ENCODE measurements at regions not wholly inside any gene's neighbourhood (a gene's known extent, or its start where the extent isn't known, plus 50 kb on each side); places are given as distances from the start of the nearest gene placed in this dataset.

DNA sequence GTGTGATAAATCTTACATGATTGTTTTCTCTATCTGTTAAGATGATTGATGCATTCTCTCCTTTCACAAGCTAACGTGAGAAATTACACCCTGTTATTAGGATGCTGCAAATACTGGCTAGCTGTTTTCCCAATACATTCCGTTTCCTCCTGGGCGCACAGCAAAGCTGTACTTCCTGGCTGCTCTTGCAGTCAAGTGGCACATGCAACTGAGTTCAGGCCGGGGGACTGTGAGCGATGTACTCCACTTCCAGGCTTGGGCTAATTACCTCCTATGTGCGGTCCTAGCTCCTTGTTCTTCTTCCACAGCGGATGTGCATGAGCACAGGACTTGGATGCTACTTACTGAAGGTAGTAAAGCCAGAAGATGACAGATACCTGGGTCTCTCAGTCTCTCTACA, 234.9 kb upstream of the SESN3 start:
- DNase-seq: no peak

DNA sequence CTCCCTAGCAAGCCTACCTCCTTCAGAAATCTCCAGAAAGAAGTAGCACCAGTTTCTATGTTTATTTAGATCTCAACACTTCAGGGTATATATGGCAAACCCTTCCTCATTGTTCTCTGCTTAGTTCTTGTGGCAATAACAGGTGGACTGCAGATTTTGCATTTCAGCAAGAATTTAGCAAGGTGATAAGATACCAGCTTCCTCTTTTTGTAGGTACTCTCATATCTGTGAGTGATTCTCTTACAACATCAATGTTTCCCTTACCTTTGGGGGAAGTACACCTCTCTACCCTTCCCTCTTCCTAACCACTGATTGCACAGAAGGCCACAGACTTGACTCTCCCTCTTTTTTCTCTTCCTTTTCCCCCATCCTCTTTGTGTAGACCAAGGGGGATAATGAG, 230.9 kb upstream of the SESN3 start:
- DNase-seq: no peak

DNA sequence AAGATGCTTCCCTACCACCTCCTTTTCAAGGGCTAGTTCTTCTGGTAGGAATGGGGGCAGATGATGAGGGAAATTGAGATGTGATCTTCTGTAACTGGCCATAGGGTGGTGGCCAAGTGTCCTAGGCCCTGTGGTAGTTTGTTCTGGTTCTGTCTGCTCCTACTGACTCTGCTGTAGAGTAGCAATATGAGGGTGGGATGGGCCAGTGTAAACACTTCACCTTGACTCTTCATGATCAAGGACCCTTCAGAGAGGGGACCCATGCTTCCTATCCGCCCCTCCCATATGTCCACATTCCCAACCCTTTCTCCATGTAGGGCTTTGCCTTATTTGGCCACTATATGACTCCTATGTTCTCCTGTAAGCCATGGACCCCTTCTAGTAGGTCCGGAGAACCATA, 230.3 kb upstream of the SESN3 start:
- DNase-seq: no peak

DNA sequence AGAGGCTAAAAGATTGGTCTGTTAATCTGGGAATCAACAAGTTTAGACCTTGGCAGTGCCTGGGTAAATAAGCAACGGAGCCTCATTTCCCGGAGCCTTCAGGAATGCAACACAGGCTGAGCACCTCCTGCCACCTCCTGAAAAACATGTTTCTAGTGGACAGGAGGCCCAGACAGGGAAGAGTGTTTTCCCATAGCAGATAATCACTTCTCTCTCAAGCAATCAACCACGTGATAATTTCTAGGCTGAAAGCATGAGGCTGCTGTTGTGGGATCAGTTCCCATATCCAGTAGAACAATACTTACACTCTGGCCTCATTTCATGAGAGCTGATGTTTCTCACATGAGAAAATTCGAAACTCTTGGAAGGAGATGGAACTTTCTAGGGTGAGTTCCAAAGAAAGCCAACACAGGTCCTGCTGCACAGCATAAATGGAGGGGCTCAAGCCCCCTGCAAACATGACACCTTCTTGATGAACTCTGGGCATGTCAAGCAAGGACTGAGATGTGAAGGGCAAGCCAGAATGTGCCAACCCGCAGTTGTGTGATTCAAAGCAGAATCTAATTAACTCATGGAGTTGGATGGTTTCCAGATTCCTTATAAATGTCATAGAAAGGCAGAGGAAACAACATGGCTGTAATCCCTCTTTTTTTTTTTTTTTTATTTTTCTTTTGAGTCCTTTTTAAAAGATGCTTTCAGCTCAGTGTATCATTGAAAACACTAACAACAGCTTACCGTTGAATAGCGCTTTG, 228.5 kb upstream of the SESN3 start:
- DNase-seq: peak; percentile 35

DNA sequence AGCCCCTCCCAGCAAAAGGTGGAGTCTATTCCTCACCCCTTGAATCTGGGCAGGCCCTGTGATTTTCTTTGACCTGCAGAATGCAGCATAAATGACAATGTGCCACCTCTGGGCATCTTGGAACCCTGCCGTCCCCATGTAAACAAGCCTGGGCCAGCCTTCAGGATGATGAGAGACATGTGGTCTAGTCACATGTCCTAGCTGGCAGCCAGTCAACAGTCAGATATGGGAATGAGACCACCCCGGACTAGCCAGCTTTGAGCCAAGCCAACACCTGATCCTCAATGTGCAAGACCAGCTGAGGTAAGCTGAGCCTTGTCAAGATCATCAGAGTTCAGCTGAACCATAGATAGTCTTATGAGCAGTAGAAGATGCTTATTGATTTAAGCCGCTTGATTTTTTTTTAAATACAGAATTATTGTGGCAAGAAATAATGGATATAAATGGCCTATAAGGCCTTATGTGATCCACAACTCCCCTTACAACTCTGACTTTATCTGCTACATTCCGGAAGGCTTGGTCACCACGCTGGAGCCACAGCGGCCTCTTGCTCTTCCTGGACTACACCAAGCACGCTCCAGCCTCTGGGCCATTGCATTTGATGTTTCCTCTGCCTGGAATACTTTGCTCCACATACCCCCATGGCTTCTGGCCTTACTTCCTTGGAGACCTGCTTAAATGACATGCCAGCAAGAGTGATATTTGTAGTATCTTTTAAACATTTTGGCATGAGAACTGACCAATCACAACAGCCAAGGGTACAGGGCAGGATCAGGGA, 225.9 kb upstream of the SESN3 start:
- peak; percentile 48 for DNase-seq

DNA sequence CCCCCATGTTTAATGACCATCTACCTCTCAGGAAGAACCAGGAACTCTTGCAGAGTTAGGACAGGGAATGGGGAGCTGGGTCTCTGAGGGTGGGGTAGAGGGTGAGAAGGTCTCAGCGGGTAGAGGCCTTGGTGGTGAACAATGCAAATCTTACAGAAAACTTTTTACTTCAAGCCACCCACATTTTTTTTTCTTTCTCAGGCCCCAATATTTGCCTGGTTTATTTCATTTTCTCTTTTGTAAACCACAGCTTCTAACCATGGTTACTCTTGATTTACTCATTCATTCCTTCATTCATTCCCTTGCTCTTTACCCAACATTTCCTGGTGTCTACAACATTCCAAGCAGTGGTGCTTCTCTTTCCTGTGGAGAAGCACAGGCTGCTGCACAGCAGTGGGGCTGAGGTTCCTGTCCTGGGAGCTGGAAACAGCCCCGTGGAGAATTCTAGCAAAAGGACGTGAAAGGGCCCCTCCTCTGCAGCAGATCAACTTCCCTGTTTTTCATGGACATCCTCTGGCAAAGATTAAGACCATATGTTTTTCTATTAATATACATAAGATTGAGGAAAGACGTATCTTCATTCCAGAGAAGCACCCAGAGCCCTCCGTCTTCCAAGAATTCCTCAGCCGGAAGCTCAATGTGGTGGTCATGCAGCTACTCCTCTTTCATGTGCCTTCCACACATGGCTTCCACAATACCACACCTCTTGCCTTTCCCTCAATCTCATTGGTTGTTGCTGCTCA, 224.4 kb upstream of the SESN3 start:
- no peak for DNase-seq

DNA sequence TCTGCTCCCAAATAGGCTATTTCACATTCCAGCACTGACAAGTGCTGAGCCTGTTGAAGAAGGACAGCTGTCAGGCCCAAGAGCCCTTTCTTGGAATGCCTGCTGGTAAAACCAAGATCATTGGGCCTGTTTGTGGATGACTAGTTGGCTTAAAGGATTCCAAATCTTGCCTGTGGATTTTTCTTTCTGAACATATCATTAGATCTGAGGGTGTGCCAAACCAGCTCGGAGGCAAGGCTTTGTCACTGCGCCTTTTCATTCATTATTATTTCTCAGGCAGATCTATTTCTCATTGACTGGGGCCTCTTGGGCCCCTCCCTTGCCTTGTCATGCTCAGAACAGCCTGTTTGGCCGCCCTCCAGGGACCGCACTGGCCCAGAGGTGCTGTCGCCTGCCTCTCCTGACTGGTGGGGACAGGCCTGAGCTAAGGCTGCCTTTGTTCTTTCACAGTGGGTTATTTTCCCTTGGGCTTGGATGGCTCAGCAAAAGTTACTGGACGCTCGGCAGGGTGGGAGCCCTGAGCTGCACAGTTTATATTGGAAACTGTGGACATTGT, 222.7 kb upstream of the SESN3 start:
- DNase-seq: no peak

DNA sequence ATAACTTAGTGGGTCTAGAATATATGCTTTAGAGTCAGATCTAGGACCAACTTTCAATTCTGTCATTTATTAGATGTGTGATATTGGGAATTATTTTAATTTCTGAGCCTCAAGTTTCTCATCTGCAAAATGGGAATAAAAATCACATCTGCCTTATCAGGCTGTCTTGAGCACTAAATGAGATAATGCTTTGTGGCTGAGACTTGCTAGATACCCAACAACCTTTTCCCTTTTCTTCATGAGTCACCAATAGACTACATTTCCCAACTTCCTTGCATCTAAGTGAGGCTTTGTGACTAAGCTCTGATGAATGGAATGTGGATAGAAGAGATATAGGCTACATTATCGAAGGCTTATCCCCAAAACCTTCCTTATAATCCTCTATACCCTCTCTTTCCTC, 220.7 kb upstream of the SESN3 start:
- no peak for DNase-seq

DNA sequence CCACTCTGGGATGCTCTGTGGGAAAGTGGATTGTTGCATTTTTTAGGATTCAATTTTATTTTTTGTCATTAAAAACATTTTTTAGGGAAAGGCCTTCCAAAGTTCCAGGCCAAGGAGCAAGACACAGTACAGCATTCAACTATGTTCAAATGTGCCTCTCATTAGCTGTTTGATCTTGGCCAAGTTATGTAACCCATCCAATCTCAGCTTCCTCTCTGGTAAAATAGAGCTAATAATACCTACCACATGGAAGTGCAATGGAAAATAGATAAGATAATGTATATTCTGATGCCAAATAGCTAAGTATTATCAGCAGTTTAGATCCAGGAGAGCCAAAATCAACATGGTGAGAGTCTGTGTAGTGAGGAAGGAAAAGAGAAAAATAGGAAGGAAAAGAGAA, 220.3 kb upstream of the SESN3 start:
- DNase-seq: no peak

DNA sequence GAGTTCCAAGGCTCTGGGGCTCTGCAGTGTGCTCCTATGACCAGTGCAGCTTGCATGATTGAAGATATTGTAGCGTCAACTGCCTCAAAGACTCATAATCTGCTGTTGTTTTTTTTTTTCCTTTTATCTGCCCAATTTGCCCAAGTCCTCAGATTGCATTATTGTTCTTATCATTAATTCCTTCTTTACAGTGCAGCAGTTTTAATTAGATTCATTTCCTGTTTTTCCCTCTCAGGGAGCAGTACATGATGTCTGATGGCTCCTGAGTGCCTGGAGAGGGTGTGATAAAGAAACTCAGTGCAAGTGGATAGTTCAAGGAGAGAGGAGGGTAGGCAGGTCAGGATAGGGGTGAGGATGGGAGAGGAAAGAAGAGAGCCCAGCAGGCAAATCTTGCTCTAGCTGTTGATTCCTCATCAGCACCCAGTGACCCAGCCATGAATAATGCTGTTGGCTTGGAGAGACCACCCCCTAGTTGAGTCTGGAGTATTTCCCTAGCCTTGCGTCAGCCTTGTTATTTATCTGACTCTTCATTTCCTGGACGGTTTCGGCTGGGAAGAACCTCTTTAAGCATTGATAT, 219.6 kb upstream of the SESN3 start:
- DNase-seq: no peak

DNA sequence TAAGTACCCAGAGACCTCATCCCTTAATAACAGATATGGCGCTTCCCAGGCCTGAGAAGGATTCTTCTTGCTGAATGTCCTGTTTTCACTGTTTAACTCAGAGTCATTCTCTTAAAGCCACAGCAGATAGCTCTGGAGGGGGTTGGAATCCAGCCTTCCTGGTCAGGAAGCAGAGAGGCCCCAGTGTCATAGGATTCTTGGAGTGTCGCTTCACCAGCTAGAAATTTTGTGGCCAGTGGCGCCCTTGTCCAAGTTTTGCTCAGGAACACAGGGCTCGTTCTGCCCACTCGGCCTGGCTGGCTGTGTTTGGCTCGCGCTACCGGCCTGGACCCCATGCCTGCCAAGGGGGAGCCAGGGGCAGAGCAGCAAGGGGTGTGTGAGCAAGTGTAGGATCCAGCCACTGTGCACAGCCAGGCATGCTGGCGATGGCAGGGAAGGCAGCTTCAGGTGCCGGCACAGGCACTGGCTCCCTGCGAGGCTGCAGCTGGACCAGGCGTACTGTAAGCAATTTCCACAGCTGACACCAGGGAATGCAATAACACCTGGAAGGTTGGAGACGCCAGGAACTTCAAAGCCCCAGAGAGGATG, 214.8 kb upstream of the SESN3 start:
- no peak for DNase-seq

DNA sequence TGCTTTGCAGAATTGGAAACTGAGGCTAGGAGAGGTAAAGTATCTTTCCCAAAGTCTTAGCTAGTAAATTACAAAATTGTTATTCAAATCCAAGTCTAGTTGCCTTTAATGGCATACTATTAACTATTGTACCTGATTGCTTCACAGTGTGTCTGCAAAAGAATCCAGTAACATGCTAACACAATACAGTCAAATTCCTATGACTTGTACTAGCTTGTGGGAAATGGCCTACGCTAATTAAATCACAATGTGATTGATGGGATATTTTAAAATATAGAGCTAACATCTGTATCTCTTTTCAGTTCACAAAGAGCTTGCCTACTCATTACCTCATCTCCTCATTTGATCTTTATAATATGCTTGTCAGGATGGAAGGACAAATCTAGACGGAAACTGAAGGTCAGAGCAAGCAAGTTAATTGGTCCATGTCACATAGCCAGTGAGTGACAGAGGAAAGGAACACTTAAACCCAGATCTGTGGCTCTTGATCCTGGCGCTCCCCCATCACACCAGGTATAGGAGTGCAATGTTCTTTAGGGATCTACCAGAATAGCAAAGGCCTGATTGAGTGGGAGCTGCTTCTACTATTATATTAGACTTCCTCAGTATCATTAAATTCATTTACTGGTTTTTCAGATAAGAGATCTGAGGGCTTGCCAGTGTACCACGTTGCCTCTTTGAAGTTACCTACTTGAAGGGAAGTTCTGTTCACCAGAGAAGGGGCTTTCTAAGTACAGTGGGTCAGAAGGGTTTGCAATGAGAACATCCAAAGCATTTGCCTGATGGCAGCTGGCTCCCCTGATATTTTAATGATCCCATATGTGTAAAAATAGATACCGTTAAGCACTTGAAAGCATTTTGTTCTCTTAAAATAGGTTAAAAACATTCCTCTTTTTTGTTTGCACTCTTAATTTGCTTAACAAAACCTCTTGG, 213.6 kb upstream of the SESN3 start:
- no peak for DNase-seq

DNA sequence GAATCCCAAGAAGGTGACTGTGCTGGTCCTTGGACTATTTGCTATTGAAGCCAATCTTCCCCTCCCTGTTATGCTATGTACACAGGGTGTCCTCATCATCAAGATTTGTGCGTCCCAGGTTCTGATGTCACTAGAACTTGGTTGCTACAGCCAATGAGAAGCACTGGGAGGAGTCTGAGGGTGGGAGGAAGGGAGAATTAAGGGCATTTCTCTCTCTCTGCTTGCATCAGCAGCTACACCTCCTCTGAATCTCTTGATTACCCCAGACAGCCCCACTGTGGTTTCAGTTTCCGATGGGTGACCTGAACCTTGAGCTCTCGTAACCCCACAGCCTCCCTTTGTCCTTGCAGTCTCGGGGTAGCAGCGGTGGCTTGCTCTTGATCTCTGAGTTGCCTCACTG, 212.4 kb upstream of the SESN3 start:
- DNase-seq: no peak

DNA sequence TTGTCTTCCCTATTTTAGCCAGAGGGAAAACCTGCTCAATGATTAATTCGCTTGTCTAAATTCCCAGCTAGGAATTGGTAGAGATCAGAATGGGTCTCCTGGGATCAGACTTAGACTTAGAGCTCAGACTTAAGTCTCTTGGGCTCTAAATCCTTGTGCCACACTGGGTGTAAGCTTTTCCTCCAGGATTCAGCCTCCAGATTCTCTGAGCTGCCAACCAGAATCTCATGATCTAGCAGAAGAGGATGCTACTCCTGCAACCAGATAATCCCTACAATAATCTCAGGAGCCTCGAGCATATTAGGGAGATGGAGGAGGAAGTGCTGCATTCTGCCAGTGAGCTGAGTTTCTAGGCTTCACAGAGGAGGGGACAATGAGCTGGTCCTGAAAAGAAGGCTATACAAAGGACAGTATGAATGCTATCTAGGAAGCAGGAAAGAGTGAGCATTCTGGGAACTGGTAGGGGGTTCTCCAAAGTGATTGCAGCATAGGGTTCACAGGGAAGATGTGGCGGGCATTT, 211.6 kb upstream of the SESN3 start:
- no peak for DNase-seq

DNA sequence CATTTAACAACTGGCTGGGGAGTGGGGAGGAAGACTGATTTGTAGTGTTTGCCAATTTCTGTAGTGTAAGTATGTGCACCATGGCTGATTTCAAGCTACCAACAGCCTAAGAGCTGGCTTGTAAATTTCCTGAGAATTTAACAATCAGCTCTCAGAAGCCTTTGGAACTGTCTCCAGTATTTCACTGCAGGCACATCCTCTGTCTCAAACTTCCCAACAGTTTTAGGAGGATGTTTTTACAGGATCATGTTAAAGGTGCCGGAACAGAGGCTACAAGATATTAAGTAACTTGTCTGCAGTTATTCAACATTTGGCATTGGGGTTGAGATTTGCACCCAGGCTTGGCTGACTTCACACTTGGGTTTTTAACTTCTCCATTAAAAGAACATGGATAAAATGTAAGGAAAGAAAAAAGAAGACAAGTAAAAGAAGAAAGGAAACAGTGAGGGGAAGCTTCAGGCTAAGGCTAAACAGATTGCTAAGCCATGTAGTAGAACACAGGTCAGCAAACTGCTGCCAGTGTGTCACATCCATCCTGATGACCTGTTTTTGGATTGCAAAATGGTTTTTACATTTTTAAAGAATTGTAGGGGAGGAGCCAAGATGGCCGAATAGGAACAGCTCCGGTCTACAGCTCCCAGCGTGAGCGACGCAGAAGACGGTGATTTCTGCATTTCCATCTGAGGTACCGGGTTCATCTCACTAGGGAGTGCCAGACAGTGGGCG, 204.8 kb upstream of the SESN3 start:
- no peak for DNase-seq

DNA sequence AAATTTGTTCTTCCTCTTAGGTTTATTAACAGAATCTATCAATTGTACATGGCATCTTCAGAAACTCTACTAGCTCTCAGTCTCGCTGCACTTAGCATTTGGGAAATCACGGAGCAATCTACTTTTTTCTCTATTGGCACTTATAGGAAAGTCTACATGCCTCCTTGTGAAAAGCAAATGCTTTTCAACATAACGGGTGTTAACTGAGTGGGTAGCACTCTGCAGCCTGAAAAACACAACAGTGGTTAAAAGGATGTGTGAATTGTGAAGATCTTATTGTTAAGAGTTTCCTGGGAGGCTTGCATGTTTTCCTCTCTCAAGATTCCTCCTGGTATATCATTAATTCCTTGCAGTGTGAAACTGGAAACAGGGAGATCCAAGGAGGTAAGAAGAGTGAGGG, 204.2 kb upstream of the SESN3 start:
- no peak for DNase-seq

DNA sequence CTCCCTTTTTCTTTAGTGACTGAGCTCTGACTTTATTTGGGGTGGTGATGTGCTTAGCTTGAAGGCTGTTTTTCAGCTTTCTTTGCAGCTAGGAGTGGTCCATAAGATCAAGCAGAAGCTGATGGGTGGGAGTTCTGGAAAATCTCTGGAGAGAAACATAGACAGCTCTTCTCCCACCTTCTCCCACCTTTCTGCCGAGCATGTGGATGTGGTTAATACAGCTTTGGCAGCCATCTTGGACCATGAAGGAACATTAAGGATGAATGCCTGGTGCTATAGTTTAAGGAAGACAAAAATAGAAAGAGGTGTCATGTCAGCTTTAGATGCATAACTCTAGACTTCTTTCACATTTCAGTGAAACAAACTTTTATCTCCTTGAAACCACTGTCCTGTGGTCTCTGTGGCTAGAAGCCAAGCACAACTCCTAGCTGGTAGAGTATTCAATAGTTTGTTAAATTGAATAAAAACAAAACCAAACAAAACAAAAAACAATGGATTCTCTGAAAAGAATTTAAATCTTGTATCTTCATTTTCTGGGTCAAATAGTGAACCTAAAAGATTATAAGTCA, 203.6 kb upstream of the SESN3 start:
- DNase-seq: no peak

DNA sequence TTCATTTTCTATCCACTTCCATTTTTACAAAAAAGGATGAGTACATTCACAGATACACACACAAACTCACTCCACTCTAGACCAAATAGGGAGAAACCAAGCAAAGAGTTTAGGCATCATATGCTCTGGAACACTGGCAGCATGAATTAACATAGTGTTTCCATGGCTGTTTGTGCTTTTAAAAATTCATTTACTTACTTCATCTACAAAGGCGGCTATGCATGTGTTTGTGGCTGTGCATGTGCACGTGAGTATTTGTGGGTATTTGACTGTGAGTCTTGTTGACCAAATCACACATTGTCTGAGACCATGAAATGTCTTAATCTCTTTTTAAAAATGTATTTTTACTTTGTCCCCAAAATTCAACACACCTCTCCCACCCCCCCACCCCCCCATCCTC, 203.0 kb upstream of the SESN3 start:
- DNase-seq: no peak

DNA sequence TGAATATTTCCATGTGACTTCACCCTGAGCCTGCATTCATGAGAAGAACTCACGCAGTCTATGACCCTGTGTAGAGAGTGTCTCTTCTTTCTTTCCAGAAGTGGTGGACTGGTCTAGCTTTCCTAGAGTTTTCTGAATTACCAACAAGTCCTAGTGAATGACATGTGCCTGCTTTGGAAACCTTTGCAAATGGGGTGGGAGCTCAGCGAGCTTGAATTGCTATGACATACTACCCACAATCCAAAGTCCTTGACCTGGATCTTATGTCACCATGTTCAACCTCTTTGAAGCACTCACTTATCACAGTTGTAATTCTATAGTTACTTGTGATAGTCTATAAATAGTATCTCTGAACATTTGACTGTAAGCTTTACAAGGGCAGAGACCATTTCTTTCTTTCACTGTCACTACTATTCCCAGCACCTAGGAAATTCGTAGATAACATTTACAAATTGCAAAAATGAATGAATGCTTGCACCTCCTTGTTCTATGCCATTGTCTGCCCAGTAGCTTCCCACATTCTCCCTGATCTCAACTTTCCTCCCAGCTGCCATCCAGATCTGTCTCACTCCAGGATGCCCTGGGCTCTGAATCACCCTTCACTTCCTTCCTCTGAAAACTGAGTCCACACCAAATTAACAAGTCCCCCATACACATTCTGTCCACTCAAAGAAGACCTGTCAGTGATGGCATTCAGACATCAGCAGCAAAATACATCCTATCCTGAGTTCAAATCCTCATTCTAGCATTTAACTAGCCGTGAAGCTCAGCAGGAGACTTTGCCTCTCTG, 201.9 kb upstream of the SESN3 start:
- no peak for DNase-seq

All from NCI-H2171 treated with DMSO at 0.1 percent for 48 hours (cell line).